Stomach (tissue), 8 donors: ENCODE measurements at regions not wholly inside any gene's neighbourhood (a gene's known extent, or its start where the extent isn't known, plus 50 kb on each side); places are given as distances from the start of the nearest gene placed in this dataset.

ENCODE experiments used
- DNase-seq, 2 donors: peaks; one replicate each; pipeline versions ENCODE4 v3.0.0 to v3.0.0-alpha.2; 2013 to 2019
- H3K27ac ChIP-seq, 5 donors: fragments of 200-600 bp in 4 of 5; sonication (generic) in 4 of 5; one replicate each; pipeline ENCODE4 v1.5.1; 2013 to 2019; ENCODE audit warnings: mild to moderate bottlenecking in 1 of 5, moderate library complexity in 1 of 5
- H3K27me3 ChIP-seq, 3 donors: fragments of 200-600 bp; sonication (generic); one replicate each; pipeline ENCODE4 v1.5.1; 2017 to 2019; ENCODE audit warnings: mixed run types in 1 of 3
- H3K36me3 ChIP-seq, 4 donors: fragments of 200-600 bp; sonication (generic); 1 replicate in 3 of 4; 2 replicates in 1 of 4; pipeline ENCODE4 v1.5.1; 2016 to 2019
- H3K4me1 ChIP-seq, 4 donors: fragments of 200-600 bp; sonication (generic); one replicate each; pipeline ENCODE4 v1.5.1; 2016 to 2019
- H3K4me3 ChIP-seq, 4 donors: fragments of 200-600 bp; sonication (generic) in 3 of 4; one replicate each; pipeline ENCODE4 v1.5.1; 2016 to 2019; ENCODE audit warnings: mild to moderate bottlenecking in 1 of 4
- H3K9me3 ChIP-seq, 4 donors: fragments of 200-600 bp; sonication (generic); one replicate each; pipeline ENCODE4 v1.5.1; 2016 to 2019
- EP300 ChIP-seq: sonication (generic); formaldehyde crosslinking; IDR thresholded peaks from one replicate; pipeline ENCODE4 v1.6.1; 2017; ENCODE audit warnings: antibody characterized with exemption
- POLR2A ChIP-seq, 4 donors: fragments of 450-650 bp; IDR thresholded peaks; one replicate each; pipeline ENCODE4 v1.6.1; 2016; ENCODE audit warnings: antibody characterized with exemption in 4 of 4, control low read depth in 2 of 4, mild to moderate bottlenecking in 1 of 4, moderate library complexity in 1 of 4
- POLR2AphosphoS5 ChIP-seq, 3 donors: sonication (generic); formaldehyde crosslinking; IDR thresholded peaks; one replicate each; pipeline ENCODE4 v1.6.1; 2016; ENCODE audit warnings: antibody characterized with exemption in 3 of 3
- WGBS, 5 donors: extraction: QIAGEN DNeasy Blood & Tissue Kit in 3 of 5; methylation state at CpG; one replicate each; pipeline versions ENCODE4 v1.1.5 to v1.1.7; 2013 to 2018; 5-methylcytosine and 5-hydroxymethylcytosine counted together
- intact Hi-C: fragments of 100-400 bp; cut with DNase I; formaldehyde crosslinking; loops from one replicate; pipeline ENCODE4 v1.15.1; 2023; ENCODE audit warnings: low total_unique reads
- TF ChIP-seq, protein P1 (sequence below), 7 experiments: fragments of 450-650 bp in 4 of 7; fragments of 200-600 bp in 3 of 7; sonication (generic) in 3 of 7; IDR thresholded peaks; one replicate each; pipeline ENCODE4 v1.5.1; 2016 to 2019; ENCODE audit warnings: antibody characterized with exemption in 7 of 7, control low read depth in 2 of 7, mild to moderate bottlenecking in 1 of 7
- donor health status: healthy with polysubstance abuse.
- donor health status: Bipolar disorder and iron deficiency.
- donor health status: healthy.

DNA sequence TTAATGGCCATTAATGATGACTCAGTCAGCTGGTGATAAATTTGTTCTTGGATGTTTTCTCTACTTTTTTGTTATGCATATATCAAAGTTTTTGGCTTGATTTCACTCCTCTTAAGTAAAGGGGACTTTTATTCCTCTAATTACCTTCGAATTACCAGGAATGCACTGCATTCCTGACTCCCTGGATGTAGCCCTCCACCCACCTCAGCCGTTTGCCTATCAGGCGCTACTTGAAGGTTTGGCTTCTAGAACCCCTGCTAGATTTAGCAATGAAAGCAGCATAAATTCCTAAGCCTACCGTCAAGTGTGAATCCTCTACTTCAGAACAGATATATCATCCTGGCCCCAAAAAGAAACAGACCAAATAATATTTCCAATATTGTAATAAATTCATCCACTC is 387.8 kb upstream of the ADGRL2 start:
- Histone ChIP-seq H3K9me3 (no peaks in the 10 kb centered on the region), H3K4me3 (no peak overlapping the region), H3K27ac (no peak overlapping the region), H3K36me3 (no peaks in the 10 kb centered on the region), H3K4me1 (peaks cover 0 to 13% (median 4%) of the 10 kb centered on the region in 4 donors), H3K27me3 (no peaks in the 10 kb centered on the region)
- DNase-seq, result no peak
- intact Hi-C loops, result no loop called here
- WGBS, 5 donors, result 67 to 84% (median 74%) methylated on average over 4 of the region's 4 CpGs
- TF ChIP-seq EP300 (no peak), POLR2AphosphoS5 (IDR thresholded peaks at IDR 0.05) (no peak), POLR2A (IDR thresholded peaks at IDR 0.05) (no peak)
- TF ChIP-seq, protein P1, sequence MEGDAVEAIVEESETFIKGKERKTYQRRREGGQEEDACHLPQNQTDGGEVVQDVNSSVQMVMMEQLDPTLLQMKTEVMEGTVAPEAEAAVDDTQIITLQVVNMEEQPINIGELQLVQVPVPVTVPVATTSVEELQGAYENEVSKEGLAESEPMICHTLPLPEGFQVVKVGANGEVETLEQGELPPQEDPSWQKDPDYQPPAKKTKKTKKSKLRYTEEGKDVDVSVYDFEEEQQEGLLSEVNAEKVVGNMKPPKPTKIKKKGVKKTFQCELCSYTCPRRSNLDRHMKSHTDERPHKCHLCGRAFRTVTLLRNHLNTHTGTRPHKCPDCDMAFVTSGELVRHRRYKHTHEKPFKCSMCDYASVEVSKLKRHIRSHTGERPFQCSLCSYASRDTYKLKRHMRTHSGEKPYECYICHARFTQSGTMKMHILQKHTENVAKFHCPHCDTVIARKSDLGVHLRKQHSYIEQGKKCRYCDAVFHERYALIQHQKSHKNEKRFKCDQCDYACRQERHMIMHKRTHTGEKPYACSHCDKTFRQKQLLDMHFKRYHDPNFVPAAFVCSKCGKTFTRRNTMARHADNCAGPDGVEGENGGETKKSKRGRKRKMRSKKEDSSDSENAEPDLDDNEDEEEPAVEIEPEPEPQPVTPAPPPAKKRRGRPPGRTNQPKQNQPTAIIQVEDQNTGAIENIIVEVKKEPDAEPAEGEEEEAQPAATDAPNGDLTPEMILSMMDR (IDR thresholded peaks at IDR 0.05), result no peak

DNA sequence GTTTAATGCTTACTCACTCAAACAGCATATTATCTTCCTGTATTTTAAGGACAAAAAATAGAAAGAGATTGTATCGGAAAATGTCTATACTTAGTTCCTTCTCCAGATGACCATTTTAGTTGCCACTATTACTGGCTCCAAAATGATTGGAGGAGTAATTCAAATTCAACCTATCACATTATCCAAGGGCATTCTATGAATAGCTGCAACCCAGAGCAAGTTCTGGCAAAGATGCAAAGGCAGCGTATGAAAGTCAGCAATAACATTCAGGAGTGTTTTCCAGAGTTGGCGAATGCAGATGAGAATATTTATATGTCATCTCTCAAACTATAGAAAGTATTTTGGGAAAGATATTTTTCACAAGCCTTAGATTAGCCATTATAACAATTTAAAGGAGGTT is 389.8 kb upstream of the ADGRL2 start:
- Histone ChIP-seq H3K27me3 (no peaks in the 10 kb centered on the region), H3K9me3 (no peaks in the 10 kb centered on the region), H3K4me1 (peaks cover 0 to 16% (median 7%) of the 10 kb centered on the region in 4 donors), H3K36me3 (no peaks in the 10 kb centered on the region), H3K27ac (no peak overlapping the region), H3K4me3 (no peak overlapping the region)
- 69 to 86% (median 76%) methylated on average over 3 of the region's 3 CpGs for WGBS, 5 donors
- intact Hi-C loops, result no loop called here
- peak in 1 of 2 donors; percentile 26 for DNase-seq
- no peak for TF ChIP-seq EP300
- no peak for TF ChIP-seq POLR2AphosphoS5 (IDR thresholded peaks at IDR 0.05)
- TF ChIP-seq POLR2A (IDR thresholded peaks at IDR 0.05), result no peak
- TF ChIP-seq, protein P1 (IDR thresholded peaks at IDR 0.05), result no peak

DNA sequence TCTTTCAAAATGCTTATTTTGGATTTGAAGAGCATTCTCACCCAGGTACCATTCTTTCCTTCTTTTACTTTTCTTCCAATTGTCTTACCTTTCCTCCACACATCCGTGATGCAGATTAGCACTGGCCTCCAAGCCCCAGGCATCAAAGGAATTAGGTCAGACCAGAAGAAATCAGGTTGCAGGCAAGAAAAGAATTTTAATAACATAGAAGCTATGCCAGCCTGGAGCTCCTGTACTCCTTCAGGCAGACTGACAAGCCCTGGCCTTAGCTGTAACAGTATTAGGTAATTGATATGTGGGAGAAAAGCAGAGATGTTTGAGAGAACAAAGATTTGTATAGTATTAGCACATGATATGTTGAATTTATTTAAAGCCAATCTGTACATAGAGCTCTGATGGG is 390.4 kb upstream of the ADGRL2 start:
- Histone ChIP-seq H3K4me3 (no peak overlapping the region), H3K36me3 (no peaks in the 10 kb centered on the region), H3K9me3 (no peaks in the 10 kb centered on the region), H3K27ac (no peak overlapping the region), H3K4me1 (peaks cover 0 to 16% (median 7%) of the 10 kb centered on the region in 4 donors), H3K27me3 (no peaks in the 10 kb centered on the region)
- TF ChIP-seq POLR2A (IDR thresholded peaks at IDR 0.05) (no peak), POLR2AphosphoS5 (IDR thresholded peaks at IDR 0.05) (no peak), EP300 (no peak)
- TF ChIP-seq, protein P1 (IDR thresholded peaks at IDR 0.05), result no peak
- 48 to 67% (median 61%) methylated on average over 1 of the region's 1 CpG for WGBS, 5 donors
- intact Hi-C loops, result no loop called here
- no peak for DNase-seq

DNA sequence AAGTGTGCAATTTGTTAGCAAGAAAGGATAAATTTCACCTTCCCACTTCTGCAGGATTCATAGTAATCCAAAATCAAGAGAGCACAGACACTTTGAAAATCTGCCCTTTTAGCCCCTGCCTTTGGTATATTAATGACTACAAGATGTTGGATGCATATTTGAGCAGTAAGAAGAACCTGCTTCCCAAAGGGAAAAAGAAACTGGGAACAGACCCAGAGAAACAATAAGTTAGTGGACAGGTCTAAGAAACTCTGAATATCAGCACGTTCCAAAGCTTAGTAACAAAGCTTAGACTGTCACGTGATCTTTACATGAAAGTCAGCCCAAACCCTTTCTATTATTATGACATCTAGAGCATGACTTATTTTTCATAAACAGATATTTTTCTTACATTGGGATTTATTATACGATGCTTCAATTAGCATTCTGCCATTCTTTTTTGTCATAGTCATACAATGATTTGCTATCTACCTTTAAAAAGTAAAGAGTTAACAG is 390.9 kb upstream of the ADGRL2 start:
- no peak overlapping the region for H3K4me3 ChIP-seq
- intact Hi-C loops, result no loop called here
- H3K27ac ChIP-seq, result no peak overlapping the region
- WGBS, 5 donors, result 69 to 85% (median 72%) methylated on average over 3 of the region's 3 CpGs
- no peaks in the 10 kb centered on the region for H3K27me3 ChIP-seq
- H3K4me1 ChIP-seq, result peaks cover 0 to 16% (median 6%) of the 10 kb centered on the region in 4 donors
- H3K36me3 ChIP-seq, result no peaks in the 10 kb centered on the region
- no peaks in the 10 kb centered on the region for H3K9me3 ChIP-seq
- peak in 1 of 2 donors; percentile 18 for DNase-seq
- TF ChIP-seq, protein P1 (IDR thresholded peaks at IDR 0.05), result no peak
